ENCODE measurements at regions not wholly inside any gene's neighbourhood (a gene's known extent, or its start where the extent isn't known, plus 50 kb on each side); places are given as distances from the start of the nearest gene placed in this dataset.

DNA sequence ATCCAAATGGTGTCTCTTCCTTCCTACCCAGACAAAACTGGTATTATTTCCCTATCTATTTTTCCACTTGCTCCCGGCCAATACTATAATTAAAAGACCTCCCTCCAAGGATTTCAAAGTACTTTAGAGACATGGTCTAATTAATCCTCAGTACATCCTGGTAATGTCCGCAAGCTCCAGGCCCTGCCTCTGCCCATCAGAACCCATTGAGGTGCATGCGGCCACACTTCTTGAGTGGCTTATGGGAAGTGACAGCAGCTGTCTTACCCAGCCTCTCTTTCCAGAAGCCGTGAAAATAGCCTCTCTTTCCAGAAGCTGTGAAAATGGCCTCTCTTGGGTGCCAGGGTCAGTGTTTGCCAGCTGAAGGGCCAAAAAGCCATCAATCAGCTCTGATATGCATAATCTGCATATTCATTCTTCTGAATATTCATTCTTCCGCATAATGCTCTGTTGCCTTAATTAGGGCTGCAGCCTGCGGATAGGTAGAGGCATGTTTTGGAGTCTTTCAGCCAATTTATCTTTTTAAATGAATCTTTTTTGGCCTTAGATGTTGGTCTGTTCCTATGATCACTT is 148.4 kb upstream of the TMTC4 start:
- TF ChIP-seq, protein P1, sequence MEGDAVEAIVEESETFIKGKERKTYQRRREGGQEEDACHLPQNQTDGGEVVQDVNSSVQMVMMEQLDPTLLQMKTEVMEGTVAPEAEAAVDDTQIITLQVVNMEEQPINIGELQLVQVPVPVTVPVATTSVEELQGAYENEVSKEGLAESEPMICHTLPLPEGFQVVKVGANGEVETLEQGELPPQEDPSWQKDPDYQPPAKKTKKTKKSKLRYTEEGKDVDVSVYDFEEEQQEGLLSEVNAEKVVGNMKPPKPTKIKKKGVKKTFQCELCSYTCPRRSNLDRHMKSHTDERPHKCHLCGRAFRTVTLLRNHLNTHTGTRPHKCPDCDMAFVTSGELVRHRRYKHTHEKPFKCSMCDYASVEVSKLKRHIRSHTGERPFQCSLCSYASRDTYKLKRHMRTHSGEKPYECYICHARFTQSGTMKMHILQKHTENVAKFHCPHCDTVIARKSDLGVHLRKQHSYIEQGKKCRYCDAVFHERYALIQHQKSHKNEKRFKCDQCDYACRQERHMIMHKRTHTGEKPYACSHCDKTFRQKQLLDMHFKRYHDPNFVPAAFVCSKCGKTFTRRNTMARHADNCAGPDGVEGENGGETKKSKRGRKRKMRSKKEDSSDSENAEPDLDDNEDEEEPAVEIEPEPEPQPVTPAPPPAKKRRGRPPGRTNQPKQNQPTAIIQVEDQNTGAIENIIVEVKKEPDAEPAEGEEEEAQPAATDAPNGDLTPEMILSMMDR (conservative IDR thresholded peaks at IDR 0.05; ENCODE audit: low read depth in 2 of 2), result no peak
- TF ChIP-seq POLR2AphosphoS5 (IDR thresholded peaks at IDR 0.05; ENCODE audit: low read depth) (no peak), EZH2phosphoT487 (IDR thresholded peaks at IDR 0.05; ENCODE audit: unreplicated experiment) (no peak), JUNB (IDR thresholded peaks at IDR 0.05; ENCODE audit: unreplicated experiment) (no peak), EZH2 (IDR thresholded peaks at IDR 0.05; ENCODE audit: low read depth, unreplicated experiment) (no peak), CREB1 (CRISPR knock-in tag; IDR thresholded peaks at IDR 0.05; ENCODE audit: low read depth) (no peak)
- TF ChIP-seq, protein P2, sequence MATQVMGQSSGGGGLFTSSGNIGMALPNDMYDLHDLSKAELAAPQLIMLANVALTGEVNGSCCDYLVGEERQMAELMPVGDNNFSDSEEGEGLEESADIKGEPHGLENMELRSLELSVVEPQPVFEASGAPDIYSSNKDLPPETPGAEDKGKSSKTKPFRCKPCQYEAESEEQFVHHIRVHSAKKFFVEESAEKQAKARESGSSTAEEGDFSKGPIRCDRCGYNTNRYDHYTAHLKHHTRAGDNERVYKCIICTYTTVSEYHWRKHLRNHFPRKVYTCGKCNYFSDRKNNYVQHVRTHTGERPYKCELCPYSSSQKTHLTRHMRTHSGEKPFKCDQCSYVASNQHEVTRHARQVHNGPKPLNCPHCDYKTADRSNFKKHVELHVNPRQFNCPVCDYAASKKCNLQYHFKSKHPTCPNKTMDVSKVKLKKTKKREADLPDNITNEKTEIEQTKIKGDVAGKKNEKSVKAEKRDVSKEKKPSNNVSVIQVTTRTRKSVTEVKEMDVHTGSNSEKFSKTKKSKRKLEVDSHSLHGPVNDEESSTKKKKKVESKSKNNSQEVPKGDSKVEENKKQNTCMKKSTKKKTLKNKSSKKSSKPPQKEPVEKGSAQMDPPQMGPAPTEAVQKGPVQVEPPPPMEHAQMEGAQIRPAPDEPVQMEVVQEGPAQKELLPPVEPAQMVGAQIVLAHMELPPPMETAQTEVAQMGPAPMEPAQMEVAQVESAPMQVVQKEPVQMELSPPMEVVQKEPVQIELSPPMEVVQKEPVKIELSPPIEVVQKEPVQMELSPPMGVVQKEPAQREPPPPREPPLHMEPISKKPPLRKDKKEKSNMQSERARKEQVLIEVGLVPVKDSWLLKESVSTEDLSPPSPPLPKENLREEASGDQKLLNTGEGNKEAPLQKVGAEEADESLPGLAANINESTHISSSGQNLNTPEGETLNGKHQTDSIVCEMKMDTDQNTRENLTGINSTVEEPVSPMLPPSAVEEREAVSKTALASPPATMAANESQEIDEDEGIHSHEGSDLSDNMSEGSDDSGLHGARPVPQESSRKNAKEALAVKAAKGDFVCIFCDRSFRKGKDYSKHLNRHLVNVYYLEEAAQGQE (IDR thresholded peaks at IDR 0.05; ENCODE audit: unreplicated experiment), result no peak

Data from GM23338 (cell line).